Epithelial cell of esophagus (primary cell): ENCODE measurements at regions not wholly inside any gene's neighbourhood (a gene's known extent, or its start where the extent isn't known, plus 50 kb on each side); places are given as distances from the start of the nearest gene placed in this dataset.

ENCODE experiments used
- DNase-seq: peaks from one replicate; pipeline ENCODE4 v3.0.0; 2010; ENCODE audit warnings: low read depth
- H3K4me3 ChIP-seq: 2 replicates; pipeline ENCODE4 v1.5.1; 2011; ENCODE audit warnings: mild to moderate bottlenecking, low read length, control low read depth
- TF ChIP-seq, protein P1 (sequence below): IDR thresholded peaks from 2 replicates; pipeline ENCODE4 v1.5.1; 2011; ENCODE audit warnings: low read depth, mild to moderate bottlenecking, low read length, control low read depth, inconsistent platforms; ENCODE audit not compliant: insufficient read depth; ENCODE audit errors: missing control alignments

DNA sequence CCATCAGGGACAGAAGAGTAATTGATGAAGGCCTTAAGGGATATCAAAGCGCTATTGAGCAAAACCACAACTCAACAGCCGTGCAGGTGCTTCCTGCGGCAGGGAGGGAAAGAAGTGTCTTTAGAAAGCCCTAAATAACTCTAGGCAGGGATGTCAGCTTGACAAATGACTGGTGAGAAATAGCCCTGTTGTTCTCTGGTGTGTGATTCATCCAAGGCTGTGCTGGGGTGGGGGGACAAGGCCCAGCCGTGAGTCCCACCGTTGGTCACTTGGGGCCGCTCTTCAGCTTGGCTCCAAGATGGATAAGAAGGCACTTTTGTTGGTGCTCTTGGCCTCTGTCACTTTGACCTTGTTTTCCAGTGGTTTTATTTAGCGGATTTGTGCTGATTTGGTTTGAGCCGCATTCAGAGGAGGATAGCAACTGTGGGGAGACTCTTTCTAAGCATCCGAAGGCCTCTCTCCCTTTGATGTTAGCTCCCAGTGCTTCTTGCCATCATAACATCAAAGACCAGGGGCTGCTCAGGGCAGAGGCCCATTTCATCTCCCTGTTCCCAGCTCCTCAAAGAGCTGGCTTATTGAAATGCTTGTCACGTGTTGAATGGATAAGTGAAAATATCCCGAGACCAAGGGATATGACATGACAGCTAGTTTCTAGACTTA, 130.3 kb upstream of the SERP2 start:
- H3K4me3 ChIP-seq = no peak overlapping the region
- TF ChIP-seq, protein P1, sequence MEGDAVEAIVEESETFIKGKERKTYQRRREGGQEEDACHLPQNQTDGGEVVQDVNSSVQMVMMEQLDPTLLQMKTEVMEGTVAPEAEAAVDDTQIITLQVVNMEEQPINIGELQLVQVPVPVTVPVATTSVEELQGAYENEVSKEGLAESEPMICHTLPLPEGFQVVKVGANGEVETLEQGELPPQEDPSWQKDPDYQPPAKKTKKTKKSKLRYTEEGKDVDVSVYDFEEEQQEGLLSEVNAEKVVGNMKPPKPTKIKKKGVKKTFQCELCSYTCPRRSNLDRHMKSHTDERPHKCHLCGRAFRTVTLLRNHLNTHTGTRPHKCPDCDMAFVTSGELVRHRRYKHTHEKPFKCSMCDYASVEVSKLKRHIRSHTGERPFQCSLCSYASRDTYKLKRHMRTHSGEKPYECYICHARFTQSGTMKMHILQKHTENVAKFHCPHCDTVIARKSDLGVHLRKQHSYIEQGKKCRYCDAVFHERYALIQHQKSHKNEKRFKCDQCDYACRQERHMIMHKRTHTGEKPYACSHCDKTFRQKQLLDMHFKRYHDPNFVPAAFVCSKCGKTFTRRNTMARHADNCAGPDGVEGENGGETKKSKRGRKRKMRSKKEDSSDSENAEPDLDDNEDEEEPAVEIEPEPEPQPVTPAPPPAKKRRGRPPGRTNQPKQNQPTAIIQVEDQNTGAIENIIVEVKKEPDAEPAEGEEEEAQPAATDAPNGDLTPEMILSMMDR = peak; percentile 56
- peak; percentile 92 for DNase-seq

DNA sequence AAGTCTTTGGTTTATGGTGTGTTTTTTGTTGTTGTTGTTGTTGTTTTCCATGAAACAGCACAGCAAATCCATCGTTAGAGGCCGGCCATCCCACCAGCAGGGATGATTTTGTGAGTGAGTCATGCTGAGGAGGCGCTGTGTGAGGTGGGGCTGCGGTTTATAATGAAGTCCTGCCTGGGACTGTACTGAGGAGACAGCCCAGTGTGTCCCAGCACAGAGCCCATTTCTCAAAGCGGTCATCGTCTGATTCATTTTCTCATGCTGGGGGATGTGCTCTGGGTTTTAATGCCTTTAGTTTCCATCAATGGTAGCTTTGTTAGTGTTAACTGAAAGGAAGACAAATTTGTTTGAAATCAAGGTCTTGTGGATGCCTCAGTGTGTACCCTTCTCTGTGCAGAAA, 129.3 kb upstream of the SERP2 start:
- DNase-seq = peak; percentile 81
- H3K4me3 ChIP-seq = no peak overlapping the region
- TF ChIP-seq, protein P1 = no peak

DNA sequence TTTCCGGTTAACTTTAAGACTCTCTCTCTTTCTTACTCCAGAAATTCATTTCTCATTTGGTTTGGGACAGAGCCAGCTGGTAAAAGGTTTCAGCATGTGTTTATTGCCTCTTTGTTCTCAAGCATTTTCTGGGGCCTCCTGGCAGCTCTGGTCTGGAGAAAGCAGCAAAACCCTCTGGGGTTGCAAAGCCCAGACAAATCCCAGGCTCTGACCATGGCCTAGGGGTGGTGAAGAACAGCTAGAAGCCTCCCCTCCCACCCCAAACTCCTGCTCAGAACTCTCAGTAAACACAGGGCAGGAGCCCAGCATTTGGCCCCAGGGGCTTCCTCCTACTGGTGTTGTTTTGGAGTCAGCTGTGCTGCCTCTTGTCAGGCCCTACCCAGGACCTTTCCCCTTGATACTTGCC, 124.2 kb upstream of the SERP2 start:
- DNase-seq = peak; percentile 34
- TF ChIP-seq, protein P1 = no peak
- no peak overlapping the region for H3K4me3 ChIP-seq

DNA sequence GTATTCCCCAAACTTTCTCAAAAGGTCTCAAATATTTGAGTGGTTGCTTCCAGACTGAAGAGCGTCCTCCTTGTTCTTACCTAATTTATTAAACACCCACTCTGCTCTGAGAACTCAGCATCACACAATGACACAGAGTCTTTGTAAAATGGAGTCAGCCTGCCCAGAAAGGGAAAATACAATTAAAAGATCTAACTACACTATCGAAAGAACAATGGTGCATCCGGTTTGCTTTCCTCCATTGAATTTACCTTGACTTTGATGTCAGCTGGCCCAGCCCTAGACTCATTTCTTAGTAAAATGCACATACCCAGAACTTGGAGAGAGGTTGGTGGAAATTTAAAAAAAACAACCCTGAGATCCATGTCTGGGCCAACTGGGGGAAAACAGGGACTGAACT, 120.7 kb upstream of the SERP2 start:
- no peak for DNase-seq
- TF ChIP-seq, protein P1 = no peak
- H3K4me3 ChIP-seq = no peak overlapping the region

DNA sequence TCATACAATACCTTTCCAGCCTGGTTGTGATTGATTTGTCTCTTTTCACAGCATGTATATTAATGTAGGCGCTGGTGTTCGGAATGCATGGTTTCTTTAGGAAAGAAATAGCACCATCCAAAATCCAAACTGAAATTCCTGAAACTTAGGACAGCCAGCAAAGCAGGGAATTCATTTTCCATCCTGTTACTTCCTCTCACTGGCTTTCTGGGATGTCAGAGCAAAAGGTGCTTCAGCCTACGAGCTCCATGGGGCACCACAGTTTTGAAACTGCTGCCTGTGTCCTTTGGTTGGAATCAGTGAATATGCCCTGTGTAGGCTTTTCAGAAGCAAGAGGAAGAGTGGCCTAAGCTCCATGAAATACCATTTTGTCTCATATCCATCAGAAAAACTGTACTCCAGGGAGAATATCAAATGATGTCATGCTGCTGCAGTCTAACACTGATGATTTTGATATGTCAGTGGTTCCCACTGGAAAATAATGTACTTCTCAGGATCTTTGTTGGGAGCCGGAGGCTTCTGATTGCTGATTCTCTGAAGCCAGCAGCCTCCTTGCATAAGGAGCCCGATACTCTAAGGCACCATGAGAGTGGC, 117.8 kb upstream of the SERP2 start:
- H3K4me3 ChIP-seq = no peak overlapping the region
- no peak for DNase-seq
- TF ChIP-seq, protein P1 = no peak

DNA sequence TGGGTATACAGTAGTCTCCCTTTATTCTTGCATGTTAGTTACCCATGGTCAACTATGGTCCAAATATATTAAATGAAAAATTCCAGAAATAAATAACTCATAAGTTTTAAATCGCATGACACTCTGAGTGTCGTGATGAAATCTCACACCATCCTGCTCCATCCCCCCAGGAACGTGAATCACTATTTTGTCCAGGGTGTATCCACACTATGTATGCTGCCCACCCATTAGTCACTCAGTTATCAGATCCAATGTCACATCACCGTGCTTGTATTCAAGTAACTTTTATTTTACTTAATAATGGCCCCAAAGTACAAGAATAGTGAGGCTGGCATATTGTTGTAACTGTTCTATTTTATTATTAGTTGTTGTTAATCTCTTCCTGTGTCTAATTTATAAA, 115.8 kb upstream of the SERP2 start:
- TF ChIP-seq, protein P1 = no peak
- no peak for DNase-seq

More for the DNA sequence above, 115.8 kb upstream of the SERP2 start:
- H3K4me3 ChIP-seq = no peak overlapping the region
